Stimulated activated CD4-positive, alpha-beta T cell treated with anti-CD3 and anti-CD28 coated beads, Interleukin-4, amount 100 ng/mL, for 4 hours (primary cell): ENCODE measurements at regions not wholly inside any gene's neighbourhood (a gene's known extent, or its start where the extent isn't known, plus 50 kb on each side); places are given as distances from the start of the nearest gene placed in this dataset.

ENCODE experiments used
- DNase-seq, 2 experiments: peaks; one replicate each; pipeline ENCODE4 v3.0.0-alpha.2; 2020

DNA sequence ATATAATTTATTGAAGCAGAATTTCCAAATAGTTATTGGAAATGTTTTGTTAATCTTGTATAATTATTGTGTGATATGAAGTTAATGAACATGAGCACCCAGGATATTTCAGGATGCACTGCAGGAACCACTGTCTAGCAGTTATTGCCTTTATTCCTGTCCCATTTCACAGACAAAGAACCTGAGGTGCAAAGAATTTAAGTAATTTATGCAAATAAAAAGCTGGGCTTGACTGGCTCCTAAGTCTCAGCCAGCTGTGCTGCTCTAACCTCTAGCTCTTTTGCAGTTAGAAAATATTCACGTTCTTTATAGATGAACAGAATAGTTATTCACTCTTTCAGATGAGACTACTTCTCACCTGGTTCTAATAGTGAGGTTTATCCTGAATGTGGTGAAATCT is 50.0 kb upstream of the NUDT12 start:
- no peak for DNase-seq
